Activated naive CD4-positive, alpha-beta T cell treated with Interleukin-2 at 50 U/mL for 16 hours (primary cell): ENCODE measurements at regions not wholly inside any gene's neighbourhood (a gene's known extent, or its start where the extent isn't known, plus 50 kb on each side); places are given as distances from the start of the nearest gene placed in this dataset.
"Not testable (repeated sequence)": the region's sequence is repeated elsewhere in the genome, so short reads cannot be mapped to it uniquely, and the experiment has no call there.

ENCODE experiments used
- DNase-seq: peaks from one replicate; pipeline ENCODE4 v3.0.0-alpha.2; 2020

DNA sequence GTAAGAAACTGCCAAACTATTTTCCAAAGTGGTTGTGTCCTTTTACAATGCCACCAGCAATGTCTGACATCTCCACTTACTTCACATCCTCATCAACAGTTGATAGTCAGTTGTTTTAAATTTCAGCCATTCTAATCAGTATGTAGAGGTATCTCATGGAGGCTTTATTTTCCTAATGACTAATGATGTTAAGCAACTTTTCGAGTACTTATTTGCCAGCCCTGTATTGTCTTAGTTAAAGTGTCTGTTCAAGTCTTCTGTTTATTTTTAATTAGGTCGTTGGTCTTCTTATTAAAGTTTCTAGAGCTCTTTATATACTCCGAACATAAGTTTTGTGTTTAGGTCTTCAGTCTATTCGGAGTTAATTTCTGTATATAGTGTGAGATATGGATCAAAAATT lies 54.9 kb upstream of the NBPF12 start:
- DNase-seq = not testable (repeated sequence)

DNA sequence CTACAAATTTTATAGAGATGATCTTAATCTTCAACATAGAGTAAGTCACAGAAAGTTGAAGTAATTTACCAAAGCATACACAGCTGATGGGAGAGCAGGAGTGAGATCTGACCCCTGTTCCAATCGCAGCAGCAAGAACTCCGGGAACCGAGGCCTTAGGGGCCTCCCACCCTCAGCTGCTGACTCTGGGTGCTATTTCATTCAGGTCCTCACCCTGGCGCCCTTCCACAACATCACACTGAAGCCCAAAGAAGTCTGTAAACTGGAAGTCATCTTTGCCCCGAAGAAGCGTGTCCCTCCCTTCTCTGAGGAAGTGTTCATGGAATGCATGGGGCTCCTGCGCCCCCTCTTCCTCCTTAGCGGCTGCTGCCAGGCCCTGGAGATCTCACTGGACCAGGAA lies 57.0 kb upstream of the NBPF12 start:
- DNase-seq = not testable (repeated sequence)

DNA sequence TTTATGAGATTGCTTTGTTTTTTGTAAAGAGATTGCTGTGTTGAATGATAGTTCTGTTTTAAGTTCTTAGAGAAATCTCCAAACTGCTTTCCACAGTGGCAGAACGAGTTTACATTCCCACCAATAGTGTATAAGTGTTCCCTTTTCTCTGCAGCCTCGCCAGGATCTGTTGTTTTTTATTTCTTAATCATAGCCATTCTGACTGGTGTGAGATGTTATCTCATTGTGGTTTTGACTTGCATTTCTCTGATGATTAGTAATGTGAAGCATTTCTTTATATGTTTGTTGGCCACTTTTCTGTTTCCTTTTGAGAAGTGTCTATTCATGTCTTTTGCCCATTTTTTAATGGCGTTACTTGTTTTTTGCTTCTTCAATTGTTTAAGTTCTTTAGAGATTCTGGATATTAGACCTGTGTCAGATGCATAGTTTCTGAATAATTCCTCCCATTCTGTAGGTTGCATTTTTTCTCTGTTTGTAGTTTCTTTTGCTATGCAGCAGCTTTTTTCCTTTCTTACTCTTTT lies 74.3 kb upstream of the NBPF12 start:
- not testable (repeated sequence) for DNase-seq

DNA sequence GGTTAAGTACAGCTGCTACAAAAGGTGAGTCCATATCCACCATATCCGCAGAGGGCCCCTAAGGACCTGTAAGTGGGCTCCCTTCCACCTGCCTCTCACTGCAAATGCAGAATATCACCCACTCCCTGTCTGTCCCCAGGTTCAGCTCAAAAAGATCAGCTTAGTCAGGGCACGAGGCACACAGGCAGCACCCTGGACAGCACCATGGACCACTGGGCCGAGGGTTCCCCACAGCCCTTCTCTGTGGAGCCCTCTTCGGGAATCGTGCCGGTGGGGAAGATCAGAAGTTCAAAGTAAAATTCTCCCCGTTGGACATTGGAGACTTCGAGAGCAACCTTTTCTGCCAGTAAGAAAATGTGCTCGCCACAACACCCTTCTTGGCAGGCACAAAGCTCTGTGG lies 85.0 kb upstream of the NBPF12 start:
- not testable (repeated sequence) for DNase-seq

DNA sequence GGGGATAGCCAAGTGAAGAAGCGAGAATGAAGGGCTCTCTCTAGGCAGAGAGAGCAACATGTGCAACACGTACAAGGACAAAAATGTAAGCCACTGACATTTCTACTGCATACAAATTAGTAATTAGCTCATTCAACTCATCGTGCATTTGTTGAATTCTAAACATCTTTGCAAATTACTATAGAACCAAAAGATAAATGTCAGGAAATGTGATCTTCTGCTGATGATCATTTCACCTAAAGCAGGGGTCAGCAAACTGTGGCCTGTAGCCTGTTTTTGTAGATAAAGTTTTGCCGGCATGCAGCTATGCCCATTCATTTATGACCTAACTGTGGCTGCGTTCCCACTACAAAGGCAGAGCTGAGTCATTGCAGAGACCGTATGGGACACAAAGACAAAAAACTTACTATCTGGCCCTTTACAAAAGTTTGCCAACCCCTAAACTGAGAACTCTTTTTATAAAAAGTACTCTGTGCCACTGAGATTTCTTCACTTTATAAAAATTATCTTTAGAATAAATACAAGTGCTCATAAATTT lies 87.7 kb upstream of the NBPF12 start:
- not testable (repeated sequence) for DNase-seq

DNA sequence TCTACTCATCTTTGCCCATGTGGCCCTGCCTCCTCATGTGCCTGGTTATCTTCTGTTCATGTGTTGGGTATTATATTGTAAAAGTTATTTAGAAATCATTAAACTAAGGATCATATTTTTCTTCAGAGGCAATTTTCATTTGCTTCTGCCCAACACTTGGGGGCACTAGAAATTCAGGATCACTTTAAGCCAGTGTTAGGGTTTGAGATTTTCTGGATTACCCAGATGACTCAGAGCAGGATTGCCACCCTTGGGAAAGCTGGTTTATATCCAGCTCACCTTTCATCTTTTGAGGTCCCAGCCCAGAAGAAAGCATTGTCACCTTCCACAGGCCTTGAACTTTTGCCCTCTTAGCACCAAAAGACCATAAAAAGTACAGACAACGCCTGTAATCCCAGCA lies 99.4 kb upstream of the NBPF12 start:
- DNase-seq = not testable (repeated sequence)

DNA sequence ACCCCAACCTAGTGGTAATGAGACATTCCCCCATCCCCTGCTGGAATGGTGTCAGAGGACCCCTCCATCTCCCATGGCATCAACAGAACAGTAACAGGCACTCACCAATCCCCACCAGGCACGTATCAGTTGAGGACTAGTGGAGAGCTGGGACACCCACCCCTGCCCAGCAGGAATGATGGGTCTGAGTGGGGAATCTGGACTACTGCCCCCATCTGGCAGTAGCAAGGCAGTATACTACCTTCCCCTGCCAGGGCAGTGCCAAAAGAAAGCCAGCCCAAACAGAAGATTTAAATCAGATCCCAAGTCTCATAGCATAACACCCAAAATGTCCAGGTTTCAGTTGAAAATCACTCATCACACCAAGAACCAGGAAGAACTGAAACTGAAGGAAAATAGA lies 111.2 kb upstream of the NBPF12 start:
- DNase-seq = not testable (repeated sequence)

DNA sequence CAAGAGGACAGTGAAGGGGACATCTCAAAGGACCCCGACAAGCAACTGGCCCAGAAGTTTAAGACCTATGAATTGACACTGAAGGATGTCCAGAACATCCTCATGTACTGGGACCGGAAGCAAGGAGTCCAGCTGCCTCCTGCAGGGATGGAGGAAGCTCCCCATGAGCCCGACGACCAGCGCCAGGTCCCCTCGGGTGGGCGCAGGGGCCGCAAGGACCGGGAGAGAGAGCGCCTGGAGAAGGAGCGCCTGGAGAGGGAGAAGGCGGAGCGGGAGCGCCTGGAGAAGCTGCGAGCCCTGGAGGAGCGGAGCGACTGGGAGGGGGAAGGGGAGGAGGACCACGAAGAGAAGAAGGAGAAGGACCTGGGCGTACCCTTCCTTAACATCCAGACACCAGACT lies 143.9 kb upstream of the NBPF12 start:
- not testable (repeated sequence) for DNase-seq

DNA sequence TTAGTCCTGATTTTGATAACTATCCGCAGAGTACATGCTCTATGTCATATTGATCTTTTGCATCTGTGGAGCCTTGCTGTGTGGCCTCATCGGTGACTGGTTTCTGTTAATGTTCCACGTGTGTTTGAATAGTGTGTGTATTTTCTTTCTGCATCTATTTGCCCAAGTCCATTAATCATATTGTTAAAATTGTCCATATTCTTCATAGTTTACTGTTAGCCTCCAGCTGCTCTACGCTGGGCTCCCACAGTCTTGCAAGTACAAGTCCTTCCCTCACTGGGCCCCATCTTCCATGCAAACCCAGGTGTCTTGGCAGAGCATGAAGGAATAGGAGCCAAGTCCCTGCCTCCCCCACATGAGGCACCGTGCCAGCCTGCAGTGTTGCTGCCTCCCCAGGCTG lies 145.4 kb upstream of the NBPF12 start:
- DNase-seq = not testable (repeated sequence)

DNA sequence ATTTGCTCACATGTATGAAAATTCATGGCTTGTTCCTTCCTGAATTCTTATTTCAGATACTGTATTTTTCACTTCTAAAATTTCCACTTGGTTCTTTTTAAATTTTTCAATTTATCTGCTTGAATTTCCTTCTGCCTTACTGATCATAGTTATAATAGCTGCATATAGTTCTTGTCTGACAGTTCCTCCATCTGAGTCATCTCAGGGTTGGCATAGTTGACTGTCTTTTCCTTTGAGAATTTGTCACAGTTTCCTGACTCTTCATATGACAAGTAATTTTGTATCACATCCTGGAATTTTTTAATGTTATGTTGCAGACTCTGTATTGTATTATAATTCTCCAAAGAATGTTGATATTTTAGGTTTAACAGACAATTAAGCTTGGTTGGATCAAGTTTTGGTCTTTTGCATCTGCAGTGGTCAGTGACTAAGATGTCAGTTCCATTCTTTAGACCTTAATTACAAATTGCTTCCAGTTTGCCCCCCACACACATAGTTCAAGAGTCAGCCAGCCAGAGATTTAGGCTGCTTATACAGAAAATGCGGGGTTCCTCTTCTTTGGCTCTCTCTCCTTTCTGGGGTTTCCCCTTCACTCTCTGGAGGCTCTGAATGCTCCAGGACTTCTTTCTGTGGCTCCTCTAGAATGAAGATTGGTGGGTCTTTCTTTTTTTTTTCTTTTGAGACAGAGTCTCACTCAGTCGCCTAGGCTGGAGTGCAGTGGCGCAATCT lies 153.7 kb upstream of the NBPF12 start:
- DNase-seq = not testable (repeated sequence)

DNA sequence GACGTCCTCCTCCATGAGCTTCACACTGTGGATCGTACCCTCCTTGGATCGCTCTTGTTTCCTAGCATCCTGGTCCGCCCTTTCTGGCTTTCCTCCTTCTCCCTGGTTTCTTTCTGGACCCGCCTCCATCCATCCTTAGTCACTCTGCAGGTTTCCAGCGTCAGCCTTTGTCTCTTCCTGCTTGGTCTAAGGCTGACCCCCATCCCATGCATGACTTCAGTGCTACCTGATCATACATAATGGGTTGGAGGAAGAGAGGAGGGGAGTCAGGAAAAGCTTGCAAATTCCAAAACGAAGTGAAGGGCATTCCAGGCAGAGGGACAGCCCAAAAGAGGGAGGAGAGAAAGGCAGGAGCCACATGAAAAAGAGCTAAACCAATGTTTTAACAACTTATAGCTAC lies 156.9 kb upstream of the NBPF12 start:
- not testable (repeated sequence) for DNase-seq

DNA sequence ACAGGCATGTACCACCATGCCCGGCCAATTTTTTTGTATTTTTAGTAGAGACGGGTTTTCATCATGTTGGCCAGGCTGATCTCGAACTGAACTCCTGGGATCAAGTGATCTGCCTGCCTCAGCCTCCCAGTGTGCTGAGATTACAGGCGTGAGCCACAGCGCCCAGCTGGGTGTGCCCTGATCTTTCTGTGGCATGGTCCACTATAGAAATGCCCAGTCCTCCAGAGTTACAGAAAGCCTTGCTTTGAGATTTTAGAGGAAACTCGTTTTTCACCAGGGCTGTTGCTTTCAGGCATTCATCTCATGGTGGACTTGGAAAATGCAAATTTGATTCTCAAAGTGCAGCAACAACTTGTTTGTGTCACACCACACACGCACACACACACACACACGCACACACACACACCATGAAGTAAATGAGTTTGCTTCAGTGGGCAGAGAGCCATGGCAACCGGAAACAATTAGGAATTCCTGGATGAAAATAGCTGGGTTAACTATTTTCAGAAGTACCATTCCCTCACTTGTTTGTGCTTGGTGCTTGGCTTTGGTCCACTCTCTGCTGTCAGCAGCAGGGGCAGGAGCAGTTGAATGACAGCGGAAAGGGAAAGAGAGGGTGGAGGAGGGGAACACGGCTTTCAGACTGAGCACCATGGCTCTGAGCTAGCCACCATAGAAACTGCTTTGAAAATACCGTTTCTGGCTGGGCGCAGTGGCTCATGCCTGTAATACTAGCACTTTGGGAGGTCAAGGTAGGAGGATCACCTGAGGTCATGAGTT lies 160.1 kb upstream of the NBPF12 start:
- DNase-seq = not testable (repeated sequence)

DNA sequence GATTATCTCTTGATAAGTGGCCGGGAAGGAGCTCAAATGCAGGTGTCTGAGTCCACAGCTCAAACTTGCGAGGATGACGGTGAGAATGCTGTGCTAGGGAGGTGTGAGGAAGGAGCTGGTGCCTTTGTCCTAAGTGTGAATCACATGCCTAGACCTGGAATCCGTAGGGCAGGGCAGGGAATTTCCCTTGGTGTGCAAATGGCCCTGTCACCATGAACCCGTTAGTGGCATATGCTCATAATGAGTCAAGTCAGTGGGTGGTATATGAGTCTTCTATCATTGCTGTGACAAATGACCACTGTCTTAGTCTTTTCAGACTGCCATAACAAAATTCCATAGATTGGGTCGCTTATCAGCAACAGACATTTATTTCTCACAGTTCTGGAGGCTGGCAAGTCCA lies 163.1 kb upstream of the NBPF12 start:
- not testable (repeated sequence) for DNase-seq

DNA sequence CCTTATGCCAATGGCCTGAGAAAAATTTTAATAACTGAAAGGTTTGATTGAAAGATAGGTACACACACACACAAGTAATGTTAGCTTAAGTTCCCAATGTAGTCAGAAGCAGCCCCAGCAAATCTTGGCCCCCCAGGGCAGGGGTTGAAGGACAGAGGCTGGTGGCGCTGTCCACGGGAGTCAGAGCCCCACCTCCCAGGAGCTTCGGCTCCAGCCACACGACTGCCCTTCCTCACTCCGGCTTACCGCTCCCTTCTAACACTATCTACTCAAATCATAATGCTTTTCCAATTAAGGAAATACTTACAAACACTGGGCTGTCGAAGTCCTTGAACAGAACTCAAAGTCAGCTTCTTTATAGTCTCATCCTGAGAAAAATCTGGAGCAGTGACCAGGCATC lies 163.9 kb upstream of the NBPF12 start:
- not testable (repeated sequence) for DNase-seq

DNA sequence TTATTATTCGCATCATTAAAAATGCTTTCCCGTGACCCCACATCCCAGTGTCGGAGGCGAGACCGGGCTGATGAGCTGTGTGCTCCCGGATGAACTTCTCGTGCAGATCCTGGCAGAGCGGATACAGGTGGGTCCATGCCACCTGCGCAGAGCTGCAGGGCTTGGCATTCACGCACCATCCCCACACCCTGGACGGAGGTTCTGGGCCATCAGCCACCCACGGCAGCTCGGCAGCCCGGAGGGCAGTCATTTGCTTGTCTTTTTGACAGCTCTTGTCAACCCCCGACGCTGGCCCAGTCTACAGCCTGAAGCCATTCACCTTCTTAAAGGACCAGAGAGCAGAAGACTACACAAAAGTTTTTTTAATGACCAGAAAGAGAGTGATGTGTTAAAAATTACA lies 166.7 kb upstream of the NBPF12 start:
- not testable (repeated sequence) for DNase-seq

DNA sequence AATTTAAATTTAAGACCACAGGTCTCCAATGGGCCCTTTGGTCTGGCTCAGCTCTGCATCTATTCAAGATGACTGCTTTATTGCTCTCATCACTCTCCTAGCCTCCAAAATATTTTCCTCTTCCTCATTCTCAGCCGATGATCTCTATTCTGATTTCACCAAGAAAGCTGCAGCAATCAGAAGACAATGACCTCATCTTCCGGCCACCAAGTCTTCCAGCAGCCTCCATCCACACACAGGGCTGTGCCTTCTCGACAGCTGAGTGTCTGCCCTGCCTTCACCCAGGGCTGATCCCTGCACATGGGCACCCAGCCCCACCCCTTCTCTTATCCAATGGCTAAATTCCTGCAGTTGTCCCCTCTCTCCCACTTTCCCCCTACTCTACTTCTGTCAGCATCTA lies 167.1 kb upstream of the NBPF12 start:
- not testable (repeated sequence) for DNase-seq

DNA sequence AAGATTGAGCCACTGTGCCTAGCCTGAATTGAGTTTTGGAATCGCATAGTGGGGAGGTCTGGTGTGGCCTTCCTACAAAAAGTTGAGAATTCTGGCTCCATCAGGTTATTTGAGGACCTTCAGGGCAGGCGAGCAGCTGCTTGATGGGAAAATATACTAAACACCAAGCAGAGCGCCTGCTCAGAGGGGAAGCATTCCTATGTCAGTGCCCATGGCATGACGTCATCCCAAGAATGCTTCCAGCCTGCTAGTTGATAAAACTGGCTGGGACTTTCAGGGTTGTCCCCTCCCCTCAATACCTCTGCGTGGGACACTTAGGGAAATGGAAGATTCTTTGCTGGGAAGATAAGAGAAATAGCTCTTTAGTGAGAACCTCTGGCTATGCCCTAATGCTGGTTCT lies 174.9 kb upstream of the NBPF12 start:
- DNase-seq = not testable (repeated sequence)

DNA sequence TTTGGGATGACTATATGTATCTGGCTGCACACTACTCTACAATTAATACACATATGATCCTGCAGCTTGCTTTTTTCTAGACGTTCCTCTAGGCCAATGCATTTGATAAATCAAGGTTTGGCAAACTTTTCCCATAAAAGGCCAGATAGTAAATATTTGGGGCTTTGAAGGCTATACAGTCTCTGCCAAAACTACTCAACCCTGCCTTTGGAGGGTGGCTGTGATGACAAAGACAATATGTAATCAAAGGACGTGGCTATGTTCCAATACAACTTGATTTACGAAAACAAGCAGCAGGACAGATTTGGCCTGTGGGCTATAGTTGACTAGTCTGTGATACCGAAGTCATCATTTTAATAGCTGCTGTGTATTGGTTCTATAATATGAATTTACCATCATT lies 181.3 kb upstream of the NBPF12 start:
- DNase-seq = not testable (repeated sequence)

DNA sequence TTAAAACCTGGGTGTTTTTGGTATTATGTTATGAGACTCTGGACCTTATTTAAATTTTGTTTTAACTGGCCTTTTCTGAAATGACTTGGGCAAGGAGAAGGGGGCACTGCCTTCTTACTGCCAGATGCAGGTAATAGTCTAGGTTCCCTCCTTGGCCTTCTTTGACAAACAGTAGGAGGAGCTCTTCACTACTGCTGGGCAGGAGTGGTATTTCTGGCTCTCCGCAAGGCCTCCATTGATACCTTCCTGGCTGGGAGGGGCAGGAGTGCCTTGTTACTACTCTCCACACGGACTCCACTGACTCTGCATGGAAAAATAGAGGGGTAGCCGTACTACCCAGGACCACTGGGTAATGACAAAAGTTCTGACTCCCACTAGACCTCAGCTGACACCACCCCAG lies 189.4 kb upstream of the NBPF12 start:
- not testable (repeated sequence) for DNase-seq

DNA sequence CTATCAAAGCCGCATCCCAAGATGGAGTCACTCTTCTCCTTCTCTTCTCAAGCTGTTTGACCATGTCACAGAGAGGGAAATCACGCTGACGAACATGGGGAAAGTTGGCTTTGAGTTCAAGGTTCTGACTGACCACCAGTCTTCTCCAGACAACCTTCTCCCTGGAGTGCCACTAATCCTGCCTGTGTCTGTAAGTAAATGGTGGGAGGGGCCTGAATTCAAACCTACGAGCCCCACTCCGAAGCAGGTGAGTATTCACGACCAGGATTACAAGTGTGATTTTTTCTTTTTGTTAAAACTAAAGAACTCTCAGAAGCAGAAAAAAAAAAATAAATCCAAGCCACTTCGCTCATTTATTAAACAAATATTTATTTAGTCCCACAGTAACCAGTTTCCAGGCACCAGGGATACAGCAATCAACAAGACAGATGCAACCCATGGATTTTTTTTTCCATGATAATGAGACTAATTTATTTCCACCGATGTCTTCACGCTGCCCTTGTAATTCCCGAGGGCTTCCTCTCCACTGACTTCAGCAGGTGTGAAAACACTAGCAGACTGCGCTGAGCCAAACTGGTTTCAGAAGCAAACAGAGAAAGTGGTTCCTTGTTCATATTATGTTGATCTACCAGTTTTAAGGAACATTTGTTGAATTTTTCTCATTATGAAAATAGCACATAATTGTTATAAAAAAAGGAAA lies 206.0 kb upstream of the NBPF12 start:
- not testable (repeated sequence) for DNase-seq

DNA sequence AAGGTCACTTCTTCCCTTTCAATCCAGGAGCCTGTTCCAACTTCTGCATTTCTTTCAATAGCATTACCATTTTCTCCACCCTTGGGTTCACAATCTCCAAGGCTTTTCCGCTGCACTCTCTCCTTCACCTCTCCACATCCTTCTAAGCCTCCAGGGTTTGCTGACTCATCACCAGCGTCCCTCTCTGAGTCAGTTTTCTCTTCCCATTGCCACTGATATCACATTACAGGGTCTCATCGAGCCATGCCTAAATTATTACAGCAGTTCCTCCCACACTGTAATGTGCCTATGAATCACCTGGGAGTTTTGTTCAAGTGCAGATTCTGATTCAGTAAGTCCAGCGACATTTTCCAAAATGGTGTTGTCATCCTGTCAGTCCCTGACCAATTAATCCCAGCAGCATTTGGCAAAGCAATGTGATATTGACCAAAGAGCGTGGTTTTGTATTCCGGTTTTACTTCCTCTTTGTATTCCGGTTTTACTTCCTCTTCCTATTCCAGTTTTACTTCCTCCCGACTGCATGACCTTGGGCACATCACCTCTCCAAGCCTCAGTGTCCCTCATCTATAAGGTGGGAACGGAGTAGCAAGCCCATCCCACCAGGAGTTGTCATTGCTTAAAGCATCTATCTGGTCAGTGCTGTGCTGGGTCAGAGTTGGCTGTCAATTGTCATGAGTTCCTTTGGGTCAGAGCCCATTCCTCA lies 208.3 kb upstream of the NBPF12 start:
- DNase-seq = not testable (repeated sequence)

DNA sequence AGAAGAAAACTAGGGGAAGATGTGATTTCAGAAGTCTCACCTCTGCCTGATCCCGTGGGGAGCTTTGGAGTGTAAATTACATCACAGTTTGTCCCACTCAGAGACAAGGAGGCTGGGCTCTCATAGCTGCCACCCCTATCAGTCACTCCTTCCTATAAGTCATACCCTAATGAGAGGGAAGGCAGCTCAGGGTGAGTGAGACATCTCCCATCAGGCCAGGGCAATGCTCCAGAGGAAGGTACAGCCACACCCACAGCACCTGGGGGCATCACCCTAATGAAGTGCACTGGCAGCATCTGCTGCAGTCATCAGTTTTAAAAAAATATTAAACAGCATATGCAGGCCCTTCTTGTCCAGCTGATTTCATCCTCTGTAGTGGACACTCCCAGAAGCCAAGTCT lies 223.1 kb upstream of the NBPF12 start:
- not testable (repeated sequence) for DNase-seq
